ENCODE measurements at regions not wholly inside any gene's neighbourhood (a gene's known extent, or its start where the extent isn't known, plus 50 kb on each side); places are given as distances from the start of the nearest gene placed in this dataset.
"Not testable (repeated sequence)": the region's sequence is repeated elsewhere in the genome, so short reads cannot be mapped to it uniquely, and the experiment has no call there.

- H3K9me3 ChIP-seq; intact Hi-C loops (cut with DNase I, micrococcal nuclease); H3K4me3 ChIP-seq; H3K36me3 ChIP-seq (ENCODE audit: low read depth); H3K4me1 ChIP-seq (ENCODE audit: low read depth); ATAC-seq: not testable (repeated sequence)
- peak in 1 of 3 donors; percentile 50 for DNase-seq
Measured at GRCh38 chr14:19300838-19301237, 133.3 kb downstream of the POTEG start.

DNA sequence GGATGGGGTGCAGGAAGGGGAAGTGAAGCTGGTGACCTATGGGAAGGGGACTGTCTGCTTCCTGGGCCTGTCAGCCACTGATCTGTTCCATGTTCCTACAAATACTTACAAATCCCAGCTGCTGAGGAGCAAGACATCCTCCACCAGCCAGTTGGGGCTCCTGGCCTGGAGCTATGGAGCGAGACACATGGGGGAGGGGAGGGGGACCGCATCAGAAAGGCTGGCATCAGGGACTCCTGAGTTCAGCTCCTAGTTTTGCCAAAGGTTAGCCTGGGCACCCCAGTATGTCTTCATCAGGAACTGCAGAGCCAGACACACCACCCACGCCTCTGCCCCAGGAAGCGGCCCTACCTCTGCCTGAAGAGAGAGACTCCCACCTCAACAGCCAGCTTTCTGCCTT, 130.3 kb downstream of the POTEG start:
- ATAC-seq; DNase-seq; intact Hi-C loops (cut with DNase I, micrococcal nuclease); H3K36me3 ChIP-seq (ENCODE audit: low read depth); H3K9me3 ChIP-seq; H3K4me1 ChIP-seq (ENCODE audit: low read depth); H3K4me3 ChIP-seq: not testable (repeated sequence)

GRCh38 chr14:19304442-19304841, 129.7 kb downstream of the POTEG start:
- intact Hi-C loops (cut with DNase I, micrococcal nuclease); H3K4me3 ChIP-seq; H3K9me3 ChIP-seq; H3K36me3 ChIP-seq (ENCODE audit: low read depth); ATAC-seq; DNase-seq; H3K4me1 ChIP-seq (ENCODE audit: low read depth): not testable (repeated sequence)

DNA sequence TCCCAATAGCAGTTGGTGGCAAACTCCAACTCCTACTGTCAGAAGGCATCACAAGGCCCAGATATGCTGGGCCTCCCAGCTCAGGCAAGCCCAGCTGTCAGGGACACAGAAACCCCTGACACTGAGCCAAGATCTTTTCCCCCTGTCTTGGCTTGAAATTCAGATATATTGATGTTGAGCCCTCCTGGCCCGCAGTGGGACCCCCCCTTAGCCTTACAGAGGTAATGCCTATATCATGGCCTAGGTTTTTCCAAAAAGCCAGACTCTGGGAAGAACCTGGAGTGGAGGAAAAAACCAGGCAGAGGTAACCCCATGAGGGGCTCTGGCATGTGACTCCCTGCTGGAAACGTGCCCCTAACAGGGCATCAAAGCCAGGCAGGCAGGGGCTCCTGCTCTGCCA, 129.2 kb downstream of the POTEG start:
- H3K4me1 ChIP-seq (ENCODE audit: low read depth); DNase-seq; ATAC-seq; H3K4me3 ChIP-seq; intact Hi-C loops (cut with DNase I, micrococcal nuclease); H3K9me3 ChIP-seq; H3K36me3 ChIP-seq (ENCODE audit: low read depth): not testable (repeated sequence)

DNA sequence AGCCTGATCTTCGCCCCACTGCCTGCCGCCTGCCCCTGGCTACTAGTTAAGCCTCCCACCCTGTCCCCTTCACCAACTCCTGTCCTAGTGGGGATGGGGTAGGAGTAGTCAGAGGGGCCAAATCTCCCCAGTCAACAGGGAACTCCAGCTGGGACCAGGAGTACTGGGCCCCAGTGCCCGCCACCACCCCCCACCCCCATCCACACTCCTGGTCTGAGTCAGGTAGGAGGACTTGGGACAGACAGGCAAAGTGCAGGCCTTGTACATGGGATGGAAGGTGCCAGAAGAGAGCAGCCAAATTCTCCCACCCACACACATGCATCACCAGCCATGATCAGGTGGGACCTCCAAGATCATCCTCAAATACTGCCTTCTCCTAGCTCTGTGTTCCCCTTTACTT, 128.4 kb downstream of the POTEG start:
- peak in 1 of 3 donors; percentile 43 for DNase-seq
- H3K4me1 ChIP-seq (ENCODE audit: low read depth); ATAC-seq; H3K36me3 ChIP-seq (ENCODE audit: low read depth); H3K4me3 ChIP-seq; H3K9me3 ChIP-seq; intact Hi-C loops (cut with DNase I, micrococcal nuclease): not testable (repeated sequence)

DNA sequence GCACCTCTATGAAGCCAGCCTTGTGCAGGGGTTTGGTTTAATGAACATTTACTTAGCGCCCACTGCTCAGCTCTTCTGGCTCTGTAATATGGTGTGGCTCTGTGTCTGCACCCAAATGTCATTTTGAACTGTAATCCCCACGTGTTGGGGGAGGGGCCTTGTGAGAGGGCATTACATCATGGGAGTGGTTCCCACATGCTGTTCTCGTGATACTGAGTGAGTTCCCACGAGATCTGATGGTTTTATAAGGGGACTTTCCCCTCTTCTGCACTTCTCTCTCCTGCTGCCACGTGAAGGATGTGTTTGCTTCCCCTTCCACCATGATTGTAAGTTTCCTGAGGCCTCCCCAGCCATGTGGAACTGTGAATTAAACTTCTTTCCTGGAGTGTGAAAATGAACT, 127.7 kb downstream of the POTEG start:
- DNase-seq; H3K9me3 ChIP-seq; H3K4me3 ChIP-seq; ATAC-seq; H3K4me1 ChIP-seq (ENCODE audit: low read depth); intact Hi-C loops (cut with DNase I, micrococcal nuclease); H3K36me3 ChIP-seq (ENCODE audit: low read depth): not testable (repeated sequence)

DNA sequence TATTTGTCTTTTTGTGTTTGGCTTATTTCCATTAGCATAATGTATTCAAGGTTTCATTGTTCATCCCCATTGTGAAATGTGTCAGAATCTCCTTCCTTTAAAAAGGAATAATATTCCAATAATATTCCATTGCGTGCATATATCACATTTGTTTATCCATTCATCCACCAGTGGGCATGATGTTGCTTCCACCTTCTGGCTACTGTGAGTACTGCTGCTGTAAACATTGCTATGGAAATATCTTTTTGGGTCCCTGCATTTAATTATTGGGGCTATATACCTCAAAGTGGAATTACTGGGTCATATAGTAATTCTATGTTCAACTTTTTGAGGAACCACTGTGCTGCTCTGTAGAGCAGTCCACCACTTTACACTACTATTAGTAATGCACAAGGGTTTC, 123.1 kb downstream of the POTEG start:
- H3K9me3 ChIP-seq; H3K36me3 ChIP-seq (ENCODE audit: low read depth); H3K4me3 ChIP-seq; ATAC-seq; intact Hi-C loops (cut with DNase I, micrococcal nuclease); H3K4me1 ChIP-seq (ENCODE audit: low read depth); DNase-seq: not testable (repeated sequence)

DNA sequence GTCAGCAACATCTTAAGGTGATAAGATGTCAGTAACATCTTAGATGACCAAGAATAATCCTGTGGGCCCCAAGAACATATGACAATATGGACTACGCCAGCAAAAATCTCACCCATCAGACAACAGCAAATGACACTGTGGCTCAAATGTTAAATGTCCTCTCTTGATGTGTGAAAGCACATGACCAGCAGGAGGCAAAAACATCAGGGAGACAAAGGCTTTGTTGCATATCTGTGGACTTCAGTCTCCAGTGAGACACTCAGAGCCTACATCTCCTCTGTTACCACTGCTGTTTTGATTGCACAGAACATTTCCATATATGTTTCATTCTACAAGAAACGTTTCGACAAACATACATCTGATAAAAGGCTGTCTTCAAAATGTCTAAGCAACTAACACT, 103.5 kb downstream of the POTEG start:
- intact Hi-C loops (cut with DNase I, micrococcal nuclease); H3K36me3 ChIP-seq (ENCODE audit: low read depth); ATAC-seq; H3K4me3 ChIP-seq; H3K4me1 ChIP-seq (ENCODE audit: low read depth); DNase-seq; H3K9me3 ChIP-seq: not testable (repeated sequence)

- H3K36me3 ChIP-seq (ENCODE audit: low read depth); H3K9me3 ChIP-seq; H3K4me3 ChIP-seq; H3K4me1 ChIP-seq (ENCODE audit: low read depth); intact Hi-C loops (cut with DNase I, micrococcal nuclease): not testable (repeated sequence)
- ATAC-seq (peak; percentile 48), DNase-seq (peak in 1 of 3 donors; percentile 3)
Measured at GRCh38 chr14:19337232-19338059, 96.7 kb downstream of the POTEG start.

- intact Hi-C loops (cut with DNase I, micrococcal nuclease): not testable (repeated sequence)
- ATAC-seq: peak; percentile 34
Measured at GRCh38 chr14:19338060-19338372, 96.1 kb downstream of the POTEG start.

GRCh38 chr14:19340976-19341375, 93.2 kb downstream of the POTEG start:
- not testable (repeated sequence) for H3K36me3 ChIP-seq (ENCODE audit: low read depth)

More at GRCh38 chr14:19338060-19338372, 96.1 kb downstream of the POTEG start:
- not testable (repeated sequence) for H3K4me3 ChIP-seq; H3K4me1 ChIP-seq (ENCODE audit: low read depth); H3K9me3 ChIP-seq; DNase-seq; H3K36me3 ChIP-seq (ENCODE audit: low read depth)

DNA sequence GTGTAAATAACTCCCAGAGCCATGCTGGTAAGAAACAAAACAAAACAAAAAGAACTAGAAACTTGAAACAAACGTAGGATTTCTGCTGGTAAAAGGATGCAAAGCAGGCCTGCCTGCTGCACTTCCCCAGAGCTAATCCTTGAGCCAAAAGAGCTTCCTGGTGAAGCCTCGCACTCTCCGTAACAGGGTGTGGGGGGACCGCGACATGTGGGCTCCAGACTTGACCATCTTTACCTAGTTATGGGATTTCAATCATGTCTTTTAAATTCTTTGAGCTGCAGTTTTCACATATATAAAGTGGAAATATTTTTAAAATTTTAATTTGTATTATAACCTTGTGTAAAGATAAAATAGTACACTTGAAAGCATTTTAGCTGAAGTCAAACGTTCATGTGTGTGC, 92.5 kb downstream of the POTEG start:
- ATAC-seq; H3K4me1 ChIP-seq (ENCODE audit: low read depth); intact Hi-C loops (cut with DNase I, micrococcal nuclease): not testable (repeated sequence)

More at GRCh38 chr14:19340976-19341375, 93.2 kb downstream of the POTEG start:
- intact Hi-C loops (cut with DNase I, micrococcal nuclease); DNase-seq; H3K9me3 ChIP-seq; H3K4me1 ChIP-seq (ENCODE audit: low read depth); ATAC-seq; H3K4me3 ChIP-seq: not testable (repeated sequence)

GRCh38 chr14:19344261-19344660, 89.9 kb downstream of the POTEG start:
- peaks cover 12% of the 10 kb centered on the region for H3K9me3 ChIP-seq
- H3K36me3 ChIP-seq (ENCODE audit: low read depth); H3K4me1 ChIP-seq (ENCODE audit: low read depth); intact Hi-C loops (cut with DNase I, micrococcal nuclease); DNase-seq; H3K4me3 ChIP-seq: not testable (repeated sequence)
- peak; percentile 24 for ATAC-seq

More for the DNA sequence above, 92.5 kb downstream of the POTEG start:
- H3K36me3 ChIP-seq (ENCODE audit: low read depth); H3K4me3 ChIP-seq: not testable (repeated sequence)
- peaks cover 11% of the 10 kb centered on the region for H3K9me3 ChIP-seq
- peak in 1 of 3 donors; percentile 10 for DNase-seq

DNA sequence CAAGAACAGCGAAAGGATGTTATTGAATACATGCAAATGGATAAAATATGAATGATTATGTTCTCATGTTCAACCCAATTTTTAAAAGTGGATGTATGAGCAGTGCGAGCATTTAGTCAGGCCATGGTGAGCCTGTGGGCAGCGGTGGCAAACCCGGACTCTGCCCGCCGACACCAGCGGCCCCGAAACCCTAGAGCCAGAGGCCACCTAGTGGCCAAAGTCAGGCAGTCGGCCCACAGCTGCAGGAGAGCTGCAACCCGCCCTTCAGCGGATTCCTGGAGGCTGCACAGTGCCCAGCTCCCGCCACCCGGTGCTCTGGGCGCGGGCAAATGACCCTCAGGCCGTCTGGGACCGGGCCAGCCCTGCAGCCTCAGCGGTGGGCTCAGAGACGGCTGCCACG, 89.5 kb downstream of the POTEG start:
- DNase-seq; H3K36me3 ChIP-seq (ENCODE audit: low read depth); H3K4me1 ChIP-seq (ENCODE audit: low read depth); H3K4me3 ChIP-seq; intact Hi-C loops (cut with DNase I, micrococcal nuclease): not testable (repeated sequence)
- peak; percentile 32 for ATAC-seq
- peaks cover 12% of the 10 kb centered on the region for H3K9me3 ChIP-seq

DNA sequence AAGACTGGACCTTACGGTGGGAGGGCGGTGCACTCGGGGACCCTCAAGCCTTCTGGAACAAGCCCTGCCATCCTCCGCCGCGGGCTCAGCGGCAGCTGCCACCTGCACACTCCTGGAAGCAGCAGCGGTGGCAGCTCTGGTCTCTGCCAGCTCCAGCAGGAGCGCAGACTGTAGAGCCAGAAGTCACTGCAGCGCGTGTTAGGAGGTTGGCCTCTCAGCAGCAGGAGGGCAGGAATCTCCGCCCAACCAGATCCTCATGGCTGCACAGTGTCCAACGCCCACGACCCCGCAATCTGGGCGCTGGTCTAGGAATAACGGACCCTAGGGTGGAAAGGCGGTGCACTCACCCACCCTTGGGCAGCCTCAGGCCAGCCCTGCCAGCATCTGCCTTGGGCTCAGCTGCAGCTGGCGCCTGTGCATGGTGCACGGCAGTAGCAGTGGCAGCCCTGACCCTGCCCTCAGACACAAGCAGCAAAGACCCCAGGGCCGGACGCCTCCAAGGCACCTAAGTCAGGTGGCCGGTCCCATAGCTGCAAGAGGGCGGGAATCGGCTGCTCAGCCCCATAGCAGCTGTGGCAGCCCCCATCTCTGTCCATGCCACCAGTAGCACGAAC, 88.7 kb downstream of the POTEG start:
- H3K9me3 ChIP-seq: peaks cover 12% of the 10 kb centered on the region
- DNase-seq; intact Hi-C loops (cut with DNase I, micrococcal nuclease); H3K4me3 ChIP-seq; ATAC-seq; H3K36me3 ChIP-seq (ENCODE audit: low read depth); H3K4me1 ChIP-seq (ENCODE audit: low read depth): not testable (repeated sequence)

Measured in mucosa of descending colon (tissue), 3 donors.